GM12801 (cell line): ENCODE measurements at regions not wholly inside any gene's neighbourhood (a gene's known extent, or its start where the extent isn't known, plus 50 kb on each side); places are given as distances from the start of the nearest gene placed in this dataset.

Experiments used
- CTCF ChIP-seq: IDR thresholded peaks from one replicate; pipeline ENCODE4 v1.5.1; 2011; ENCODE audit warnings: control low read depth; ENCODE audit not compliant: insufficient read length; ENCODE audit errors: extremely low read depth

GRCh38 chr11:122173587-122173986 lies 57.6 kb upstream of the BLID start:
- no peak for TF ChIP-seq CTCF

GRCh38 chr11:122173074-122173450 lies 57.0 kb upstream of the BLID start:
- no peak for TF ChIP-seq CTCF

GRCh38 chr11:122172352-122173073 lies 56.5 kb upstream of the BLID start:
- no peak for TF ChIP-seq CTCF

- TF ChIP-seq CTCF, result no peak
Measured at GRCh38 chr11:122170815-122171475, 54.9 kb upstream of the BLID start.

- TF ChIP-seq CTCF, result no peak
Measured at GRCh38 chr11:122168218-122168617, 52.2 kb upstream of the BLID start.

GRCh38 chr11:122167100-122167499 lies 51.1 kb upstream of the BLID start:
- TF ChIP-seq CTCF, result no peak

- TF ChIP-seq CTCF, result no peak
Measured at GRCh38 chr11:122165607-122166371, 49.8 kb upstream of the BLID start.
